GM21717 (cell line): ENCODE measurements at regions not wholly inside any gene's neighbourhood (a gene's known extent, or its start where the extent isn't known, plus 50 kb on each side); places are given as distances from the start of the nearest gene placed in this dataset.

ENCODE experiments used
- ATAC-seq: cut with Tn5 transposase; IDR thresholded peaks from one replicate; pipeline ENCODE4 v1.9.1; 2021; ENCODE audit warnings: mild to moderate bottlenecking, moderate library complexity; ENCODE audit not compliant: unreplicated experiment

DNA sequence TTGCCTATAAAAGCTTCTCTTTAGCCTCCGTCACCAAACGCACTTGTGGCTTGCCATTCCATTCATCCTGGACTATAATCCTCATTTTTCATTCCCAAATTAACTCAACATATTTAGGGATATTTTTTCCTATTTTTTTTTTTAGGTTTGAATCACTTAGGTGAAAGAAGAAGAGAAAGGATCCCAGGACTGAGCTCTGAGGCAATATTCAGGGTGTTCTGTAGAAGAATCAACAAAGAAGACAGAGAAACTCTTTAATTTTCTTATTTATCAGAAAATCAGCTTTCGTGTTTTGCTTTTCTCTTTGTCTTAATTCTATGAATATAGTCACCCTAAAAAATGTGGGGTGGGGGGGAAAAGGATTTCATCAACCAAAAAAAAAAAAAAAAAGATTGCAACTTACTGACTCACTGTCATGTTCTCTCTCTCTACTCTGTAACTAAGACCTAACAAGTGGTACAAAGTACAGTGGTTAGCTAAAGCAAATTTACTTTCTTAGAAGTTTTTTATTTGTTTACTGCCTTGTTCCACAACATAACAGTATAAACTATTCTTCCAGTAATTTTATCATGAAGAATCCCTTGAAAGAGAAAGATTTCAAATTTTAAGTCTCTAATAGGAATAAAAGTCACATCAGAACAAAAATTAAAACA, 272.0 kb downstream of the DHX15 start:
- no peak for ATAC-seq

- no peak for ATAC-seq
Measured at GRCh38 chr4:24303926-24304325, 280.4 kb downstream of the DHX15 start.

GRCh38 chr4:24298911-24299310, 285.4 kb downstream of the DHX15 start:
- no peak for ATAC-seq

- no peak for ATAC-seq
Measured at GRCh38 chr4:24287096-24287495, 297.3 kb downstream of the DHX15 start.

- ATAC-seq = no peak
Measured at GRCh38 chr4:24285759-24286158, 298.6 kb downstream of the DHX15 start.

DNA sequence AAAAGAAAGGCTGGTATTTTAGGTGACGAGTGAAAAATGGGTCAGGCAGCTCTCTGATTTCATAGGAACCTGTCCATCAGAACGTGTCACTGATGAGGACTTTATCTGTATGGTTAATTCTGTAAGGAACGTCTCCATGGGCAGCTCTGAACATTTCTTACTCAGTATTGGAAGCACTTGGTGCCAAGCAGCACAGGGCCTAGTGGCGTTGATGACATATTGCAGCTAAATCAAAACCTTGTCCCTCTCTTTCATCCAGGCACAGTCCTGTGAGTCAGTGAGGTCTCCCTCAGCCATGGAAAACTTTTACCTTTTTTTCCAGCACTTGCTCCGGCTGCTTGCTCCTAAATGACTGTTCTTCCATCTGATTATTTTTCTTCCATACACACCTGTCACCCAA, 301.9 kb downstream of the DHX15 start:
- ATAC-seq = no peak

DNA sequence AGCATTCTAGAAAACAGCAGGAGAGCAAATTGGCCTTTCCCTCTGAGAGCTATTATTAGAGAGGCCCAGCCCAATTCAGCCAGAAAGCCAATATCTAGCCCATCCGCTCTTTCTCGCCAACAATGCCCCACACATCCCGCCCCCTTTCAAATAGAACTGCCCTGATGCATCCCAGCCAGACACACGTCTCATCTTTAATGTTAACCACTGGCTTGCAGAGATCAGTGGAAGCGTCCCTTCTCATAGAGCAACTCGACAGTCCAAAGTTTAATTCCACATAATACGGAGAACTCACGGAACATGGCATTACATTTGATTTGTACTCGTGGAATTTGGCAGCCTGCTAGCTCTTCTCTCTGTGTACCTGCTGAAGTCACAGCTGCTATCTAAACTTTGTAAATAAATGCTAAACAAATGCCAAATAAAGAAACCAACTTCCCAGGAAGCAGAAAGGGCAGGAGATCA, 304.4 kb downstream of the DHX15 start:
- ATAC-seq = no peak

DNA sequence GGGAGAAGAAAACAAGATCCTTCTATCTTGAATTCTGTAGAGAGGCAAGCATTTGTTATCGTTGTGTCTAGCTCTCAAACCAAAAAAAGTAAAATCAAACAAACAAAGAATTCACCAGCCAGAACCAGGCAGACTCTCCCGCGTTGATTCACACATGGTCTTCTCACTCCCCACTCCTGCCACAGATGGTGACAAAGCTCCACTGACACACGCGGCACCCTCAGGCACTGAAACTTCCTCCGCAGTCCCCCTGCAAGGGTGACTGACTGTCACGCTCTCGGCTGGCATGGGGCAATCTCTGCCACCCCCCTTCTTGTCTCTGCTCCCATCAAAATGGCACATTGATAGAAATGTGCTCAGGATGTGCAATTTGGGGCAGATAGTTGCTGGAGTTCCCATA, 304.9 kb downstream of the DHX15 start:
- ATAC-seq = no peak

- no peak for ATAC-seq
Measured at GRCh38 chr4:24278693-24279092, 305.7 kb downstream of the DHX15 start.

DNA sequence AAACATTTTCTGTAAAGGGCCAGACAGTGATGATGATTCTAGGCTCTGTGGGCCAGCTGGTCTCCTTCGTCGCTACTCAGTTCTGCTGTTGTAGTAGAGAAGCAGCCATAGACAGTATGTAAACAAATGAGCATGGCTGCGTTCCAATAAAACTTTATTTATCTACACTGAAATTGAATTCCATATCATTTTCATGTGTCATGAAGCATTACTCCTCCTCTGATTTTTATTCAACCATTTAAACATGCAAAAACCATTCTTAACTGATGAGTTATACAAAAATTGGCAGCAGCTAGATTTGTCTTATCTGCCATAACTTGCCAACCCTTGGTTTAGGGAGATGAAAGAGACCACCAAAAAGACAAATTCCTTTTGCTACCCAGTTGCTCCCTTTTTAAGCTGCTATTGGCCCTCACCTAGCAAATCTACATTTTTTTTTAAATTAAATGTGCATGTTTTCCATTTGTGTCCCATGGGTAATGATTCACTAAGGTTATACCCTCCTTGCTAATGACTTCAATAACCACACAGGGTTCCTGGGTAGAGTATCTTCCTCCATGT, 309.9 kb downstream of the DHX15 start:
- no peak for ATAC-seq

DNA sequence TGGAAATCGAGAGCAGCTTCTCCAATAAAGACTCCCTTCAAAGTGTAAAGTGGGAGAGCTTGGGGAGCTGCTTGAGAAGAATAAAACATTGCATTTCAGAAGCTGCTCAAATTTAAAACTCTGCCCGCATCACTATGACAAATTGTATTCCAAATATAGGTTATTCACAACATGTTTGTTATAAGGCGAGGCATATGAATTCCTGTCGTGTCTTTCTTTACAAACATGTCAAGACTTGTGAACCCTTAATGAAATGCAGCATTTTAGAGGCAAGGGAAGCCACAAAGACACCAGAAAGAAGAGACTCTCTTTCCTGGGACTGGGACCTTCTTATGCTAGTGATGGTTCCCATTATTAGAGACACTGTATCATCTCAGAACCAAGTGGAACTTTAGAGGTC, 311.2 kb downstream of the DHX15 start:
- ATAC-seq = no peak

DNA sequence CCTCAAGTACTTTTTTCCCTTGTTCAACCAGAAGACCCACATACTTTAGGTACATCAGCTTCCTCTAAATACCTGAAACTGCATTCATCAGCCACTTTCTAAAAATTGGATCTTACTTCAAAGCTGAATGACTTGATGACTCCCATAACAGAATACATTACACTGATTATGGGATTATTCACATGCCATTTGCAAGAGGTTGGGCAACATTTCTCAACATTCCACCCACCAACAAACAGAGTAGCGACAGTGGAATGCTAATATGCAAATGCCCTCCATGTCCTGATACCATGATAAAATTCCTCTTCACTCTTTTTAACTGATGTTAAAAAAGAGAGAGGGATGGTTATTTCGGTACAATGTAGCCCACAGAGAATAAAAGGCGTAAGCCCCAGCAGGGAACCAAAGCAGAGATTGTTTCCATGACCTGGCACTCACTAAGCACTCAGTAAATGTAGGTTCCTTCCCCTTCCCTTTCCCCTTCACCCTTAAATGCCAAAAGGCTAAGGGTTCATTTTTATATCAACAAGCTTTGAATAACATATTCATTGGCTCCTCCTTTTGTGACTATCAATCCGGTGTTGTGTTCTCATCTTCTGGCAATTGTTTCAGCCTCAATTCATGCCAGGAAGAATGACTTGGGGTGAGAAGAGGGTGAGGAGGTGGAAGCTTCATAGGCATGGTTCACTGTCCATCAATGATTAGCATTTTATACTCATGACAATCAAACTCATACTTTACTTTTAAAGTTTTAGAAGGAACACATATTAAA, 317.2 kb downstream of the DHX15 start:
- no peak for ATAC-seq

- ATAC-seq = no peak
Measured at GRCh38 chr4:24265989-24266388, 318.4 kb downstream of the DHX15 start.

DNA sequence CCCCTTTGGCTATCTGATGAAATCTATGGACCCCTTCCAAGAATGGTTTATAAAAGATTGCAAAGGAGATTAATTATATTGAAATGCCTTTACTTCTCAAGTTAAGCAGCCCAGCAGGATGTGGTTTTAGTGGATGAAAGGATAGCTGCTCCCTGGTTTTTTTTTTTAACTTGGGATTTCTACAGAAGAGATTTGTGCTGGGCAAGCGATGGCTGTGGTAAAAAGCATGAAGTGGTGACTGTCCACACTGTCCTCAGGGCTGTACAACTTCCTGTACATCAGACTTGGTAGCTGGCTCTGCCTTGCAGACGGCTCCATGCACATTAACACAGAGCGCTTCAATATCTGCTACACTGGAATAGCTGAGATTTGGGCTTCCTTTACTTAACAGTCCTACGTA, 321.7 kb downstream of the DHX15 start:
- ATAC-seq = no peak

DNA sequence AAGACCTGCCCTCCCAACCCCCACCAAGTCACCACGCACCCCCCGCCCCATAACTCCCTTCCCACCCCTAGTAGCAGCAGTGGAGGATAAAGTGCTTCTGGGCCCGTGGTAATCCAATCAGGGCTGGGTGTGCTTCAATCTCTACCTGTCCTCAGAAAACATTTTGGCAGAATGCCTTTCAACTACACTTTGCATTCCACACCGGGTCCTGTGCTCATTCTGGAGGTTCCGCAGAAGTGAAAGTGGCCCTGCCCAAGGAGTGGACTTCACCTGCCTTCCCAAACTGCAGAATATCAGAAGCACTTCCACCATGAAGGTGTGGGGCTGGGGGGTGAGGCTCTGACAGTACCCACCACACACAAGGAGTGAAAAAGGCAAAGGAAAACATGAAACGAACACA, 322.3 kb downstream of the DHX15 start:
- no peak for ATAC-seq

DNA sequence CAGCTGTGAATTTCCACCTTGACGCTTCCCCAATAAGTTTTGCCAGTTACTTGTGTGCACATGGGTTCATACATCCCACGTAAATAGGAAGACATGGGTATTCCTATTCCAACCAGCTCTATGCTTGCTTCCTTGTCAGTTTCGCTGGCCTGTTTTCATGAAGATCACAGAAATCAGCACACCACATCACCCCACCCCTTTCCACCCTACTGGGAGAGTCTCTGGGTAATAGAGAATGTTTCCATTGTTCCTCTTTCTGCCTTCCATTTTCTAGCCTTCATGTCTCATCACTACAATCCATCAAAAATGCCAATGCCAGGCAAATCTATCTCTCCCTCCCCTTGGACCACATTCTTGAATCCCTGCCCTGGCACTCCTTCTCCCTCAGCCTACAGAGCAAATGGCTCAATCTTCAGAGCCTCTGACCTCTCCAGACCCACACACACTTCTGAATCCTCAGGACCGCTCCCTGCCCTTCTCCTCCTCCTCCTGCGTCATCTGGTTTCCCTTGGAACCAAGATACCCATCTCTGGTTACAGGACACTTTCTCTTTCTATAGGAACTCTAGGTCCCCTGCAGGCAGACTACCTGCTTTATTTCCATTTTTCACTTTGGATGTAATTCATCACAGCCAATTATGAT, 323.3 kb downstream of the DHX15 start:
- no peak for ATAC-seq

DNA sequence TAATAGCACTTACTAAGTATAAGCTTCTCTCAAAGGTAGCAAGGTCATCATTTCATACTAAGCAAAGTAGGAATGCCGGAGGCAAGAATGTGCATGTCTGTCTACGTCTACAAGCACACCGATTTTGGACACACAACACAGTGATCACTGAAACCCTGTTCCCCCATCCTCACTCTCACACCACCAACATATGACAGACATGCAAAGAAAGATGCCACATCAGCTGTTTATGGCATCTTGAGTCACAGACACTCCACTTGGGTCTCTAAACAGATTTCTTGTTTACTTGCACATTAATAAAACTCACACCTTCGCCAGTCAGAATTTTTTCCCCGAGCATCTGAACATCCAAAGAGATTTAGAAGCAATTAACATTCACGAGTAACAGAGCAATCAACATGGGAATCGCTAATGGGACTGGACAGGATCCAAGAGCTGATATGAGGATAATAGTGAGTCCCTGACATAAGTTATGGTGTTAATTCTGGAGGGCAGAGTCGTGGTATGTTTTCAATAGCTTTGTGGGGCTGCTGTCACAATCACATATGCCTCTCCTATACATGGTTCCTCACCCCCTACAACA, 324.1 kb downstream of the DHX15 start:
- no peak for ATAC-seq

- ATAC-seq = no peak
Measured at GRCh38 chr4:24256547-24256946, 327.8 kb downstream of the DHX15 start.

DNA sequence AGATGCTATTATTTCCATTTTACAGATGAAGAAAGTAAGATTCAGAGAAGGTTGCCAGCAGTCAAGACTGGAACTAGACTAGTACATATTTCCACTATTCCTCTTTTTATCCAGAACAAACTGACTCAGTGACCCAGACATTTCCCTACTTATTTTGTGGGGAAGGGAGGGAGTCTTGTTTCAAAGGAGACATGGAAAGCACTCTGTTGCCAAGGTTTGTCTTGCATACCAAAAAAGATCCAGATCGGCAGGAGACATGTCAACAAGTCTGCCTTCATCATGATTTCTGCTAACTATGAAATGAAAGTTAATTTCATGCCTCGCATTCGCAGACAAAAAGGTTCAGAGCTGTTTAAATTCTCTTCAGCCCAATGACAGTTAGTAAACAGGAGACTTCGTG, 328.3 kb downstream of the DHX15 start:
- no peak for ATAC-seq

DNA sequence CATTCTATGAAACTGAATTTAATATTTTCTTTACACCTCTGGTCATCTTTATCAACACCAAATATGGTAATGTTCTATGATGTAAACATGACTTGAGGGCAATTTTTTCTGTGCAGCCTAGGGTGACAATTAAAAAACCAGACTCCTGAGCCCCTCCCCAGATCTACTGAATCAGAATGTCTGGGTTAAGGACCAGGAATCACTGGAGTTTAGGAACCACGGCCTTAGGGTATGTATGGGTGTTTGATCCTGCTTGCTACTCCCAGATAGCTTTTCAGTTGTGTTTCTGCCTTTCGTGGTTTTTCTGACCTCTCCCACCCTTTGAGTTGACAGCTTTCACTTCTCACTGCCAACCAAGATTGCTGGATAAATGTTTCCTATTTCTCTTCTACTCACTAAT, 332.2 kb downstream of the DHX15 start:
- no peak for ATAC-seq

- ATAC-seq = no peak
Measured at GRCh38 chr4:24251589-24251988, 332.8 kb downstream of the DHX15 start.
